ENCODE measurements at regions not wholly inside any gene's neighbourhood (a gene's known extent, or its start where the extent isn't known, plus 50 kb on each side); places are given as distances from the start of the nearest gene placed in this dataset.

GRCh38 chr6:169393753-169394152 lies 140.1 kb upstream of the THBS2 start:
- TF ChIP-seq GABPA (IDR thresholded peaks at IDR 0.05; ENCODE audit: low read depth) = no peak
- peaks cover 2% of the 10 kb centered on the region for H3K27me3 ChIP-seq (ENCODE audit: insufficient read depth, poor library complexity, severe bottlenecking)
- DNase-seq (ENCODE audit: low read depth in 1 of 2, low spot score in 1 of 2) = no peak
- no peak overlapping the region for H3K27ac ChIP-seq (replicated peaks)
- no peak overlapping the region for H3K4me3 ChIP-seq (replicated peaks; ENCODE audit: insufficient read depth, low read length)

GRCh38 chr6:169391473-169392071 lies 137.9 kb upstream of the THBS2 start:
- TF ChIP-seq CTCF (IDR thresholded peaks at IDR 0.05; ENCODE audit: insufficient read depth, low read length) (no peak), POLR2AphosphoS5 (IDR thresholded peaks at IDR 0.05; ENCODE audit: low read depth) (no peak), REST (IDR thresholded peaks at IDR 0.05; ENCODE audit: insufficient replicate concordance, low read depth) (no peak)
- Histone ChIP-seq H3K27ac (replicated peaks) (no peak overlapping the region), H3K4me3 (replicated peaks; ENCODE audit: insufficient read depth, low read length) (no peak overlapping the region), H3K27me3 (ENCODE audit: insufficient read depth, poor library complexity, severe bottlenecking) (peaks cover 2% of the 10 kb centered on the region)
- DNase-seq (ENCODE audit: low read depth in 1 of 2, low spot score in 1 of 2) = no peak

- DNase-seq (ENCODE audit: low read depth in 1 of 2, low spot score in 1 of 2) = no peak
- Histone ChIP-seq H3K4me3 (replicated peaks; ENCODE audit: insufficient read depth, low read length) (no peak overlapping the region), H3K27me3 (ENCODE audit: insufficient read depth, poor library complexity, severe bottlenecking) (peaks cover 2% of the 10 kb centered on the region), H3K27ac (replicated peaks) (no peak overlapping the region)
- no peak for TF ChIP-seq SPI1 (IDR thresholded peaks at IDR 0.05; ENCODE audit: borderline replicate concordance, low read depth)
These were observed 134.9 kb upstream of the THBS2 start for GRCh38 chr6:169388395-169389166.

GRCh38 chr6:169387809-169388383 lies 134.2 kb upstream of the THBS2 start:
- no peak for DNase-seq (ENCODE audit: low read depth in 1 of 2, low spot score in 1 of 2)
- peaks cover 2% of the 10 kb centered on the region for H3K27me3 ChIP-seq (ENCODE audit: insufficient read depth, poor library complexity, severe bottlenecking)
- no peak for TF ChIP-seq REST (IDR thresholded peaks at IDR 0.05; ENCODE audit: insufficient replicate concordance, low read depth)
- no peak for TF ChIP-seq CTCF (IDR thresholded peaks at IDR 0.05; ENCODE audit: insufficient read depth, low read length)
- TF ChIP-seq GABPA (IDR thresholded peaks at IDR 0.05; ENCODE audit: low read depth) = no peak
- no peak for TF ChIP-seq POLR2AphosphoS5 (IDR thresholded peaks at IDR 0.05; ENCODE audit: low read depth)
- no peak for TF ChIP-seq SPI1 (IDR thresholded peaks at IDR 0.05; ENCODE audit: borderline replicate concordance, low read depth)

More at GRCh38 chr6:169387809-169388383, 134.2 kb upstream of the THBS2 start:
- Histone ChIP-seq H3K27ac (replicated peaks) (no peak overlapping the region), H3K4me3 (replicated peaks; ENCODE audit: insufficient read depth, low read length) (no peak overlapping the region)
